COLO668 (cell line): ENCODE measurements at regions not wholly inside any gene's neighbourhood (a gene's known extent, or its start where the extent isn't known, plus 50 kb on each side); places are given as distances from the start of the nearest gene placed in this dataset.

Experiments used
- DNase-seq: peaks from one replicate; lab custom pipeline; 2025; ENCODE audit not compliant: unreplicated experiment; lab: John Stamatoyannopoulos, UW

DNA sequence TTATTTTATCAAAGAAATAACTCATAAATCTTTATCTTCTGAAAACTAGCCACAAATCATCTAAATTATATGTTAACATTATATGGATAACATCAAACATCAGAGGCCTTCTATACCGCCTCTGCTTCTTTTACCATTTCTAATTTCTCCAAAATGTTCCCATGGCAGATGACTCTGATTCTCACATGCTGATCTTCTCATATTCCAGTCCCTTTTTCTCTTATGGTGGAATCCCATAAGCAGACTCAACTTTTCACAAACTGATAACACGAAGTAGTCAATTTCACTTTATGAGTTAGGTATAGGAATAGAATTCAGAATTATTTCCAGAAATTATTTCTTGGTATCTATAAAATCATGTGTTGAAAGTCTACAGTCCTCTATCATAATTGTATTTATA, 212.3 kb downstream of the ENC1 start:
- DNase-seq: no peak

DNA sequence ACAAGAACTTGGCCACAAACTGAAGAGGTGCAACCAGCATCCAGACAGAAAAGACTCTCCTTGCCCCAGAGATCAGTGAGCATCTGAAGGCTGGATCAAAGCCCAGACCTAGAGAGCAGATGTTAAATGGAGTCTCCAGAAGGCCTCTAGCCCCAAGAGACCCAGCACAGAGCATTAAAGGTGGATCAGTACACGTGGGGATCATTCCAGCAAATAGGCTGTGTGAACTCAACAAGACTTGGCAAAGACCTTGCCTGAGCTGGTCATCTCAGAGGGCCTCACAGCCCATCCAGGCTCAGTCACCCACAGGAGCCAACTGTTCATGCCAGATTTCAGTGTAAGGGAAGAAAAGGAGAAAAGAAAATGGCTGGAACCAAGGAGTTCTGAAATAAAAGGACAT, 214.0 kb downstream of the ENC1 start:
- no peak for DNase-seq

DNA sequence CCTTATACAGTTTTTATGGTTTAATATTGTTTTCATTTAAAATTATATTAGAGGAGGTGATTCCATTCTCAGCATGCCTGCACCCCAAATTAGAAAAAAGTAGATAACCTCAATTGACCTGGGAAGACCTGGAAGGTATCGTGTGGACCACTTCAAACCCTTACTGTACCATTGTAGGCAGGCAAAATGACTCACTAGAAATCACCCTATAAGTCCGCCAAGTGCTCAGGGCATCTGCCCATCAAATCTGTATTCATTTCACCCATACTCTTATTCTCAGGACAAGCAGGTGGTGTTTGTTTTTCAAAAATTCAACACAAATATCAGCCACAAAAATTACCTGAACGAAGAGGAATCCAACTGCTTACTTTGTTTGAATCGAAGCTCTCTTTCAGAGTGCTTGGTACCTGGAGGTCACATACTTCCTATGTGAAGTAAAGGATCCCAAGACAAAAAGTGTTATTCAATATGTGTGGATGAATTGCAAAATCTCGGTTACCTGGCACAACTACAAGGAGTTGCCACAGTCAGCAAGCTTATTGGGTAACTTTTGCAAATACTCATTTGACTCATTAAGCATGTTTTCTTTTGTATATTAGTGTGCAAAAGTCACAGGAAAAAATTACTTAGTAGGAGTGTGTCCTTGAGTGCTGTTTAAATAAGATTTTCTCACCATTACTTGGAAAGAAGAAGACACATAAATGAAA, 216.2 kb downstream of the ENC1 start:
- DNase-seq: no peak

DNA sequence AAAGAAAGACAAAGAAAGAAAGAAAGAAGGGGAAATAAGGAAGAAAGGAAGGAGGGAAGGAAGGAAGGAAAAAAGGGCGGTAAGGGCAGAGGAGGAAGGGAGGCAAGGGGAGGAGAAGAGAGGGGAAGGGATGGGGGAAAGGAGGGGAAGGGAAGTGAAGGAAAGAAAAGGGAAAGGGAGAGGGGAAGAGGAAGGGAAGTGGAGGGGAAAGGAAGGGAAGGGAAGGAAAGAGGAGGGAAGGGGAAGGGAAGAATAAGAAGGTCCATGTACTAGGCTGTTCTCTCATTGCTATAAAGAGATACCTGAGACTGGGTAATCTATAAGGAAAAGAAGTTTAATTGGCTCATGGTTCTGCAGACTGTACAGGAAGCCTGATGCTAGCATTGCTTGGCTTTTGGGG, 217.1 kb downstream of the ENC1 start:
- no peak for DNase-seq

DNA sequence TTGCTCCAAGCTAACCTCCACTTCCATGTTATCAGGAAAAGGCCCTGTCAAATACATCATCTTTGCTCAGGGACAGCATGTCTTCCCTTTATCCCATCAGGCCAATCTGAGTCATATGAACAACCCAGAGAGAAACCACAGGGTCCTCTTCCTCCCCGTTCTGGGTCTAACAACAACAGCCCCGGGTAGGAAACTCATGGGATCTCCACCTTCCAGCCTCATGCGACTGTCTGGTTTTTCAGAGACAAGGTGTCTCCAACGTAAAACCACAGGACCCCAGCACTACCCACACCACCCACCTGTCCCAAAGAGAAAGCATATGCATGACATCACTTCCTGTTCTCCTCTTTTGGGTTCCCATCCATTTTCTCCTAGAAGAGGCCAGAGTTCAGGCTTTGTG, 217.9 kb downstream of the ENC1 start:
- no peak for DNase-seq

DNA sequence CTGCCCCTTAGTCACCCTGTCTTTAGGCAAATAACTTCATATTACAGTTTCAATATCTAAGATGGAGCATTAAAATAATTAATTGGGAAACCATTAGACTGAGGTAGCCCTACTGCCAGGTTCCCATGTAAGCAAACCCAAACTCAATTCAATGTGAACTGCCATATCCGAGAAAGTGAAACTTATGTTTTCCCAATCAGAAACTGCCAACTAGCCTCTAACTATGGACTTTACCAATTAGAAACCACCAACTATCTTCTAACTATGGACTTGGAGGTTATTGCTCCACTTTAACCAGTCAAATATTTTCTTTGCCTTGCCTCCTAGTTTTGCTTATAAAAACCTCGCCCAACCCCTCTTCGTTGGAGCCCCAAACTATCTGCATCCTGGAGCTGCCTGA, 218.5 kb downstream of the ENC1 start:
- no peak for DNase-seq

DNA sequence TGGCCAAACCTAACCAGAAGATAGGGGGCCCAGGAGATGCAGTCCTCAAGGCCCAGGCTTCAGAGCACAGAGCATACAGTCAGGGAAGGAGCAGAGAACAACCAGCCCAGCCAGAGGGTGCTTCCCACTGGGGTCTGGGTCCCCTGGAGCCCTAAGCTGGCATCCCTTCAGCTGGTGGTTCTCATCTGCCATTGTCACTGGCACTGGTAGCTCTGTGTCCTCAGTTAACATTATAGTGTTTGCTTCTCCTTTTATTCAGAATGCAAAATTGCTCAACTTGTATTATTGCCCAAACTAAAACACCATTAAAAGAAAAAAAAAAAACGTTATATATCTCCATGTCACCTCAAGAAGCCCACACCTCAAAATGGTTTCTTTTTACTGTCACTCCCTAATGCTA, 219.2 kb downstream of the ENC1 start:
- DNase-seq: no peak

DNA sequence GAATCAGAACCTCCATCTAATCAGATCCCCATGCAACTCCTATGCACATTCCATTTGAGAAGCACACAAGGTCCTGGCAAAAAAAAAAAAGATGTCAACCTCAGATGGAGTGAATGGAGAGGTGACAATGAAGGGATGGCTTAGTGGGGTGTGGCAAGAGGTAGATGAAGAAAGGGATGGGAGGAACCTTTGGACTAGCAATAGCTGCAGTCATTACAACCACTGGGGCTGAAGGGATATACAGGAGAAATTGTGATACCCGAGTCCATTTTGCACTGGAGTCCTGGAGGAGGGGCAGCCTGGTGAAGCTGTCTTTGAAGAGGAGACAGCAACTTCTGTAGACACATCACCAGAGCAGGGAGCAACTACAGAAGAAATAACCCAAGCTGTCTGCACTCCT, 219.6 kb downstream of the ENC1 start:
- DNase-seq: no peak

DNA sequence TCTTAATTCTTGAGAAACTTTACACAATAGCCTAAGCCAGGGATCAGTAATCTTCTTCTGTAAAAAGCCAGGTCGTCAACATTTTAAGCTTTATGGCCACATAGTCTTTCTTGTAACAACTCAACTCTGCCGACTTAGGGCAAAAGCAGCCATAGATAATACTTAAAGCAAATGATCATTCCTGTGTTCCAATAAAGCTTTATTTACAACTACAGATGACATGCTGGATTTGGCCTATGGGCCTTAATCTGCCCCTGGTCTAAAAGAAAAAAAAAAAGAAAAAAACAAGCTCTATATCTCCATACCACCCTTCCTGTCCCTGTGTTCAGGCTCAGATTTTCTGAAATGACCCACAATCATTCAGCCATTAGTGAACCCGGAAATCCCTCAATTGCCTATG, 220.3 kb downstream of the ENC1 start:
- DNase-seq: no peak

DNA sequence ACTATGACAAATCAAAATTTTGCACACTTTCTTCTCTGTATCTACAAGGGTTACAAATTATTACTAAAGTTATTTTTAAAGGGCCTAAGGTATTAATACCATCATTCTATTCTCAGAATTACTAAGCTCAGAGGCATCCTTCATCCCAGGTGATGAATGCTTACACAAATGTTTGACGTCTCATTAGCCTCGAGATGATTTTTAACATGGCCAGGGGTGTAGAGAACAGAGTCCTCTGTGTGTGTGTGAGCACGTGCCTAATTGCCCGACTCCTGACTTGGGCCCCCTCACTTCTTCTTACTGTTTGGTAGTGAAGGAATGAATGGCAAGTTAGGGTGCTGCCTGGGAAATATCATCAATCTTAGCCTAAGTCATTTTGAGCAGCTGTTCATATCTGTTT, 221.1 kb downstream of the ENC1 start:
- DNase-seq: no peak

DNA sequence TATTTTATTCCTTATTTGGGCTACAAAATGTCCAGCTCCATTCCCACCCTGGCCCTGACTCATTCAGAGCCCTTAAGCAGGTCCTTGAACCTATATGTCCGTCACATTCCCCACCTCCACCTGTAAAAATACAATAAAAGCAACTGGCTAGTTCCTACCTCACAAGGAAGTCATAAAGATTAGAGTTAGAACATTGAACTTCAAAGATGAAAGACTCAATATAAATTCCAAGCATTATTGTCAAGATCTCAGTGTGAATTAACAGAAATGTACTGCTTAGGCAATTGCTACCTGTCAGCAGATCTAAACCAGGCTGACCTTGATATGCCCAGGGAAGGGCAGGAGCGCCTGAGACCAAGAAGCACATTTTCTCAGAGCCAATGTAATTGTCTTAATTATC, 221.8 kb downstream of the ENC1 start:
- DNase-seq: no peak

DNA sequence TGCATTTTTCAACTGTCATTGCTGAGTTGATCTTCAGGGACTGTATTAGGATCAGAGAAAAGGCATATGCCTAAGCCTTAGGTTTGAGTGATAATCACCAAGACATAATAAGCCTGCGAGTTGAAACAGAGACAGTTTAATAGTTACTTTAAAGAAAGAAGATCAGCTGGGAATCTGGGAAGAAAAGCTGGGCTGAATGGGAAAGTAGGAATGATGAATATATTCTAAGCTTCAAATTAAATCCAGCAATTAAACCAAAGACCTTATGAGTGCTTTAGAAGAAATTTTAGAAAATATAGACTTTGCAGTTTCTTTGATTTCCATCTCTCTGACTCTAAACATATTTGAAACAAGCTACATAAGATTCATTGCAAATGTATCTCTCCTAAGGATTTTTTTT, 222.3 kb downstream of the ENC1 start:
- DNase-seq: no peak

DNA sequence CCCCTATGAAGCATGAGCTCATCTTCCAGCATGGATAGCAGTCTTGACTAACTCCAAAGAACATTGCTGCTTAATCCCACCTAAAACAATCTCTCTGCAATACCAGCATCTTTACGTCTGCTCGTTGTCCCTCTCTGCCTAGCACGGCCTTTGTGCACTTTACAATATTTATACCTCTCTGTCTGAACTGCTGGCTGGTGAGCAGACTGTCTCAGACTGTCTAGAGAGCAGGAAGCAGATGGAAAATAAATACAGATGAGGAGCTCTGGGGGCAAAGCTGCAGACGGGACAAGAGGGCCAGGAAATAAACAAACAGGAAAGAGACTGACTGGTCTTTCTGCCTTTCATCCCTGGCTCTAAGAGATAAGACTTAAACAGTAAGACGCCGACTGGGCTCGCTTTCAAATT, 224.8 kb downstream of the ENC1 start:
- DNase-seq: peak; percentile 3

DNA sequence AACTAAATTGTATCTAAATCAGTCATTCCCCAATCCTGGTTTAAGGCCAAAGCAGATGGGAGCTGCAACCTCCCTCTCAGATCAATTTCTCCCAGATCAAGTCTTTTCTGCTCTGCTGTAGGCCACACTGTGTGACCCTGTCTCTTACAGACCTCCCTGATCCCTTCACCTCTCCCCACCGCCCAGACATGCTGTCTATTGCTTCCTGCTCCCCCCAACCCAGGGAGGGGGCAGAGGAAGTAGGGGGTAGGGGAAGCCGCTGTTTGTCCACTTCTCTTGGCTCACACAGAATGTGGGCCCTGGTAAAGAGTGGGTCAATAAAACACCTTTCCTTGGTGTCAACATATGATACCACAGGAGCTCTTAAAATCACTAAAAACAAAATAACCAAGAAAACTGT, 226.3 kb downstream of the ENC1 start:
- no peak for DNase-seq

DNA sequence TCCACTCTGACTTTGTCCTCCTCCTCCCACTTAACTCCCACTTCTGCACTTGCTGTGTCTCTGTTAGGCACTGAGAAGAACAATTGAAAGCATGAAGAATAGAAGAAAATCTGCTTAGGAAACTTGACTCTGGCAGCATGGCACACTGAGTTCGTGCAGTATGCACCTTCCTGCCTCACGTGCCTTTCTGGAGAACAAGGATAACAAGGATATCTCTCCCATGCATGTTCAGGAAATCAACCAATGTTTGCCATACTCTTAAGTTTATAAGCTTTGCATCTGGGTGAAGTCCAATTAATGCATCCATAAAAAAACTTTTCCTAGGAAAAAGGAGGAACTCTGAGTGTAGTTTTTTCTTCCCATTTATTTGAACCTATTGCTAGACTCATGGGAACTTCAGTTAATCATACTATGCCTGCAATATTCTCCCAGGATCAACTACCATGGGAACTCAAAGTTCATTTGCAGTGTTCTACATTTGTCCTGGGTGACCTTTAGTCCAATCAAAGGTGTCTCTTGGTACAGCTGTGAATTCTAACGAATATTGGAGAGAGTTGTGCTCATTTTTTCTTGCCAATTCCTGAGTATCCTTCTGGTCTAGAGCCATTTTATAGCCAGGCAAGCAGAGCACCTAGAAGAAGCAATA, 227.0 kb downstream of the ENC1 start:
- DNase-seq: no peak

DNA sequence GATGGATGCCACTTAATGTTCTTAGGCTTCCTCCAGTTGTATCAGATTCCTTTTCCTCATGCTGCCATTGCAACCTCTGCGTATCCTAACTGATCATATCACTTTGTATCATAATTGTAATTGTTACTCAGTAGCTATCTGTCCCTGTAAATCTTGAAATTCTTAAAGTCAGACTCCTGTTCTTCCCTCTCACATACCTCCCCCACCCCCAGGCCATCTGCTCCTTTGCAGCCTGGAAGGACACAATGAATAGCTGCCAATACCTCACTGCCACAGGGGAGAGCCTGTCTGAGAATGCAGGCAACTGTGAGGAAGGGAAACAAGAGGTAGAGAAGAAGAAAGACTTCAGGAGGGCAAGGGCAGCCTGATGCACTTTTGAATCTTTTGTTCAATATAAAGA, 228.5 kb downstream of the ENC1 start:
- no peak for DNase-seq

DNA sequence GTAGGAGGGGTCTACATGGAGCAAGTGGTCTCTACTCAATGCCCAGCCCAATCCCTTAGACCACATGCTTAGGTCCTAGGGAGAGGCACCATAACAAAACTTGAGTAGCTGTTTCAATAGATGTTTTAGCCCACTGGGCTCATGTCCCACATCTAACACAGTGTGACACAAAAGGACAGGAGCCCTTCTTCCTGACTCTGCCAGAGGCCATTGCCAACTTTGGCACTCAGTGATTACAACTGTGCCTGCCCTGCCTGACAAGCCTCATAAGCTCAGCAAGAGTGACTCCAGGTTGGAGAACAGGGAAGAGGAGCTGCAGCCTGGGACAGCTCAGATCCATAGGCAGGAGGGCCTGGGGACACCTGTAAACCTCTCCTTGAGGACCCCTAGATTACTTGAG, 230.8 kb downstream of the ENC1 start:
- no peak for DNase-seq

DNA sequence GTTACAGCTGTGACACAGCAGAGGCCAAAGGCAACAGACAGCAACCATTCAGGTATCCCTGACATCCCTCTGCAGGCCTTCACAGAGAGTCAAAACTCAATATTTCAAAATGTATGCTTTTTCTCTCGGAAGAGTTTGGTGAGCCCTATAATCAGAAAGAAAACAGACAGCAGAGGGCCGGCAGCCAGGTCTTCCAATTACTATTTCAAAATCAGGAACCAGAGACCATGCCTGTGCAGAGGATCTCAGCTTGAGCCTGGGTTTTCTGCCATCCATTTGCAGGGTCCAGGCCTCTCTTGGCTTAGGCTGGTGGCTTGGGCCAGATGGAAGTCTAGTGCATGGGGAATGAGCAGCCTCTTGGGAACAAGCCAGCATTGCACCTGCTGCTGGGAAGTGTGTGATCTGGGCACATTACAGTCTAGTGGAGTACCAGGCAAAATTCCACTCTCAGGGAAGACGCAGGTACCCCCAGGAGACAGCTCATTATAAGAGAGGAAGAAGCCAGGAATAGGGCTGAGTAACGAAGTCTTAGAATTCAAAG, 231.3 kb downstream of the ENC1 start:
- peak; percentile 11 for DNase-seq

DNA sequence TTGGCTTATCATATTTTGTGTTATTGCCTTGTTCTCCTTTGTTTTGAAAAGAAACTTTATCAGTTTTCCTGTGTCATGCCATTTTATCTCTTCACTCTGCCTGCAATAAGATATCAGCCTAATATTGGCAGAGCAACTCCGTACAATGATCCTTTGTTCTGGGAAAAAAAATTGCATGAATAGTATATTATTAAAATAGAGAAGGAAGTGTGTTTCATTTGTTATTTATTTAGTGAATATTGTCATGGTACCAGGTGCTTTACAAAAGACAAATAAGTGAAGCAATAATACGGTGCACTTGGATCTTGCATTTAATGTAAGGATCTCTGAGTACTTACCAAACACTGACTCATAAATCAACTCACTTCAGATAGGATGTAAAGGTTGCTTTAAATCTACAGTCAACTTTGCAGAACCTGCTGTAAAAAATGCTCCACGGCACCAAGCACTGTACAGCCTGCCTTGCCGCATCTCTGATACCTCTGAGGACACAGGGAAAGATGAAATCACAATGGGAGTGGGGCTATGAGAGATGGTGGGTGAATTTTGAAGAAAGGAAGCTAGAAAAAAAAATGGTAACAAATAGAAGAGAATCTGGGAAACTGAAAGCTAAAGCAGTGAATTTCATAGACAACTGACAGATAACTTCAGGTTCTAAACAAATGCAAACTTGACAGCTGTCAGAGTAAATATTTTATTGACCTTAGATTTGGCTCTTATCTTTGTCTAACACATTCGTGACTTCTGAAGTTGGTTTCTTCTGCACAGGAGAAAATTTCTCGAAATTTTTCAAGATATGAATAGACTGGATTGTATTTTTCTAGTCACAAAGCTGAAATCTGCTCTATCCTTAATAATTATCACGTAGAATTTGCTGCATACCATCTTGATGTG, 232.1 kb downstream of the ENC1 start:
- DNase-seq: no peak

DNA sequence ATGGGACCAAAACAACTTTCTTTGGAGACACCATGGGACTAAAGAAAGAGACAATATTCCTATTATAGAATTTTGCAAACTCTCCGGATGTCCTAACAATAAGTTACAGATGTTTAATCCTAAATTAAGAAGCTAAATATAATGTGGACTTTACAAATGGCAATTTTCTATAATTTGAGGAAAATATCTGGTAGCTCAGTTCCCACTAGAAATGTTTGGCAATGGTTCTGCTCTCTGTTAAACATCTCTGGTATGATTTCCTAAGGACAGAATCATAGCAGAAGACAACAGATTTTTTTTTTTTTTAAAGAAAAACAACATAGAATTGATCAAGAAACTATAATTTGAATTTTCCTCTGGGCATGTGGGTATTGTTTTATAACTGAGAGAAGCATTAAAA, 232.8 kb downstream of the ENC1 start:
- no peak for DNase-seq

DNA sequence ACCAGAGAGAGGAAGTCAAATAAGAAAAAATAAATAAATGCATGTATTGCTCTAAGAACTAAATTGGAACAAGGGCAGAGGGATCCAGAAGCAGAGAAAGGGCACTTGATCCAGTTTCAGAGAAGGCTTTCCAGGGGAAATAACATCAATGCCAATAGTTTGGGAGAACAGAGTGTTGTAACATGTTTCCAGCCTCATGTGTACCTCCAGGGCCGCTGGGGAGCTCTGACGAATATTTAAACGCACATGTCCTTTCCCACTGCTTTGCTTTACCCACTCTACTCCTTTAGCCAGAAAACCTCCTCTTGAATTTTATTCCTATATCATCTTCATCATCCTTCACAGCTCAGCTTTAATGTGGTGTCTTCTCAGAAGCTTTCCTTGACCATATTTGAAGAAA, 233.7 kb downstream of the ENC1 start:
- DNase-seq: no peak

DNA sequence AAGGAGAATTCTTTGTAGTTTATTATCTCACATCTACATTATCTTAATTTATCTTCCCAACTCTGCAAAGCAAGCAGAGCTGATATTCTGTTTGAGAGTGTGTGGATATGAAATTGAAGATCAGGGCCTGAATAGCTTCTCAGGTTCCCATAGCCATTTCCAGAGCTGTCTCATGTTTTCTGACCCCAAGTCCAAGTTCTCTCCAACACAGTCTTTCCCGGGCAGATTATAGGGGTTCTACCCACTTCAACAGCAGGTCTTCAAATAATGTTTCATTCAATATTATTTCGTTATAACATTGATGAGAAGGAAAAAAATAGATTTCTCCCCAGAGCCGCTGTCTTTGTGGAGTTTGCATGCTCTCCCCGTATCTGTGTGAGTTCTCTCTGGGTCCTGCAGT, 234.9 kb downstream of the ENC1 start:
- DNase-seq: no peak
